SJSA1 (cell line): ENCODE measurements at regions not wholly inside any gene's neighbourhood (a gene's known extent, or its start where the extent isn't known, plus 50 kb on each side); places are given as distances from the start of the nearest gene placed in this dataset.
A peak's percentile ranks its signal among the peaks of the same experiment; 100 is the strongest.

Experiments
- DNase-seq, 2 experiments: peaks; one replicate each; pipeline ENCODE4 v3.0.0-alpha.2; 2015 to 2020; ENCODE audit warnings: low spot score in 2 of 2, low read depth in 1 of 2
- H3K27ac ChIP-seq: fragments of 250-450 bp; sonication (Bioruptor Pico); 2 replicates; pipeline ENCODE4 v1.5.1; 2020; ENCODE audit warnings: mild to moderate bottlenecking, moderate library complexity
- H3K27me3 ChIP-seq: fragments of 250-450 bp; sonication (Bioruptor Pico); replicated peaks from 2 replicates; pipeline ENCODE4 v1.5.1; 2020; ENCODE audit warnings: mild to moderate bottlenecking, moderate library complexity
- H3K36me3 ChIP-seq: fragments of 250-450 bp; sonication (Bioruptor Pico); 2 replicates; pipeline ENCODE4 v1.5.1; 2020; ENCODE audit warnings: mild to moderate bottlenecking
- H3K4me1 ChIP-seq: fragments of 250-450 bp; sonication (Bioruptor Pico); replicated peaks from 2 replicates; pipeline ENCODE4 v1.6.1; 2021; ENCODE audit warnings: mild to moderate bottlenecking
- H3K4me3 ChIP-seq: fragments of 250-450 bp; sonication (Bioruptor Pico); 2 replicates; pipeline ENCODE4 v1.5.1; 2020; ENCODE audit warnings: mild to moderate bottlenecking
- H3K9me3 ChIP-seq: fragments of 250-450 bp; sonication (Bioruptor Pico); replicated peaks from 2 replicates; pipeline ENCODE4 v1.5.1; 2020; ENCODE audit warnings: mild to moderate bottlenecking

- Histone ChIP-seq H3K27ac (no peak overlapping the region), H3K4me3 (no peak overlapping the region), H3K9me3 (no peaks in the 10 kb centered on the region), H3K4me1 (no peaks in the 10 kb centered on the region), H3K27me3 (no peaks in the 10 kb centered on the region), H3K36me3 (no peaks in the 10 kb centered on the region)
- DNase-seq, result no peak
Measured at GRCh38 chr3:40913192-40913591, 286.1 kb upstream of the CTNNB1 start.

- H3K27ac ChIP-seq, result no peak overlapping the region
- no peaks in the 10 kb centered on the region for H3K4me1 ChIP-seq
- H3K9me3 ChIP-seq, result no peaks in the 10 kb centered on the region
- H3K36me3 ChIP-seq, result no peaks in the 10 kb centered on the region
- no peak overlapping the region for H3K4me3 ChIP-seq
- no peak for DNase-seq
- no peaks in the 10 kb centered on the region for H3K27me3 ChIP-seq
Measured at GRCh38 chr3:40913641-40914040, 285.7 kb upstream of the CTNNB1 start.

GRCh38 chr3:40914475-40914874, 284.8 kb upstream of the CTNNB1 start:
- no peak overlapping the region for H3K4me3 ChIP-seq
- no peak for DNase-seq
- H3K4me1 ChIP-seq, result no peaks in the 10 kb centered on the region
- no peaks in the 10 kb centered on the region for H3K9me3 ChIP-seq
- H3K27me3 ChIP-seq, result no peaks in the 10 kb centered on the region
- H3K36me3 ChIP-seq, result no peaks in the 10 kb centered on the region
- H3K27ac ChIP-seq, result no peak overlapping the region

- DNase-seq, result no peak
- no peaks in the 10 kb centered on the region for H3K36me3 ChIP-seq
- no peak overlapping the region for H3K27ac ChIP-seq
- H3K9me3 ChIP-seq, result no peaks in the 10 kb centered on the region
- no peaks in the 10 kb centered on the region for H3K4me1 ChIP-seq
- no peaks in the 10 kb centered on the region for H3K27me3 ChIP-seq
- H3K4me3 ChIP-seq, result no peak overlapping the region
Measured at GRCh38 chr3:40915346-40915865, 283.9 kb upstream of the CTNNB1 start.

GRCh38 chr3:40920041-40920440, 279.3 kb upstream of the CTNNB1 start:
- no peak for DNase-seq
- no peaks in the 10 kb centered on the region for H3K27me3 ChIP-seq
- H3K4me1 ChIP-seq, result peaks cover 3% of the 10 kb centered on the region; the same call in 1 of the 2 replicates
- no peaks in the 10 kb centered on the region for H3K9me3 ChIP-seq
- H3K4me3 ChIP-seq, result no peak overlapping the region
- H3K36me3 ChIP-seq, result no peaks in the 10 kb centered on the region
- no peak overlapping the region for H3K27ac ChIP-seq

GRCh38 chr3:40921251-40921650, 278.1 kb upstream of the CTNNB1 start:
- H3K27me3 ChIP-seq, result no peaks in the 10 kb centered on the region
- no peak overlapping the region for H3K4me3 ChIP-seq
- H3K4me1 ChIP-seq, result peaks cover 7% of the 10 kb centered on the region; the same call in 1 of the 2 replicates
- no peak for DNase-seq
- H3K9me3 ChIP-seq, result no peaks in the 10 kb centered on the region
- H3K27ac ChIP-seq, result no peak overlapping the region
- no peaks in the 10 kb centered on the region for H3K36me3 ChIP-seq

GRCh38 chr3:40923143-40923542, 276.2 kb upstream of the CTNNB1 start:
- DNase-seq, result no peak
- Histone ChIP-seq H3K27me3 (no peaks in the 10 kb centered on the region), H3K27ac (no peak overlapping the region), H3K9me3 (no peaks in the 10 kb centered on the region), H3K4me1 (peaks cover 7% of the 10 kb centered on the region; the same call in 1 of the 2 replicates), H3K4me3 (no peak overlapping the region), H3K36me3 (no peaks in the 10 kb centered on the region)

GRCh38 chr3:40923651-40924050, 275.7 kb upstream of the CTNNB1 start:
- Histone ChIP-seq H3K4me3 (no peak overlapping the region), H3K9me3 (no peaks in the 10 kb centered on the region), H3K27me3 (no peaks in the 10 kb centered on the region), H3K4me1 (peaks cover 7% of the 10 kb centered on the region; the same call in 1 of the 2 replicates), H3K36me3 (no peaks in the 10 kb centered on the region), H3K27ac (no peak overlapping the region)
- DNase-seq, result no peak

GRCh38 chr3:40924559-40925141, 274.7 kb upstream of the CTNNB1 start:
- peaks cover 7% of the 10 kb centered on the region; the same call in 1 of the 2 replicates for H3K4me1 ChIP-seq
- no peaks in the 10 kb centered on the region for H3K9me3 ChIP-seq
- H3K27ac ChIP-seq, result no peak overlapping the region
- no peak overlapping the region for H3K4me3 ChIP-seq
- H3K36me3 ChIP-seq, result no peaks in the 10 kb centered on the region
- no peak for DNase-seq
- H3K27me3 ChIP-seq, result no peaks in the 10 kb centered on the region

GRCh38 chr3:40925231-40925630, 274.1 kb upstream of the CTNNB1 start:
- no peak overlapping the region for H3K27ac ChIP-seq
- H3K36me3 ChIP-seq, result no peaks in the 10 kb centered on the region
- peaks cover 7% of the 10 kb centered on the region; the same call in 1 of the 2 replicates for H3K4me1 ChIP-seq
- H3K9me3 ChIP-seq, result no peaks in the 10 kb centered on the region
- DNase-seq, result peak in 1 of 2 experiments; percentile 3
- H3K4me3 ChIP-seq, result no peak overlapping the region
- H3K27me3 ChIP-seq, result no peaks in the 10 kb centered on the region

- Histone ChIP-seq H3K4me1 (peaks cover 2% of the 10 kb centered on the region; the same call in 1 of the 2 replicates), H3K9me3 (no peaks in the 10 kb centered on the region), H3K27me3 (no peaks in the 10 kb centered on the region), H3K4me3 (no peak overlapping the region), H3K36me3 (no peaks in the 10 kb centered on the region), H3K27ac (no peak overlapping the region)
- no peak for DNase-seq
Measured at GRCh38 chr3:40930131-40930538, 269.2 kb upstream of the CTNNB1 start.

GRCh38 chr3:40930756-40931155, 268.5 kb upstream of the CTNNB1 start:
- H3K36me3 ChIP-seq, result no peaks in the 10 kb centered on the region
- no peak for DNase-seq
- no peak overlapping the region for H3K27ac ChIP-seq
- H3K9me3 ChIP-seq, result no peaks in the 10 kb centered on the region
- H3K4me3 ChIP-seq, result no peak overlapping the region
- no peaks in the 10 kb centered on the region for H3K27me3 ChIP-seq
- H3K4me1 ChIP-seq, result no peaks in the 10 kb centered on the region

- DNase-seq, result no peak
- Histone ChIP-seq H3K27me3 (no peaks in the 10 kb centered on the region), H3K4me1 (no peaks in the 10 kb centered on the region), H3K4me3 (no peak overlapping the region), H3K9me3 (no peaks in the 10 kb centered on the region), H3K27ac (no peak overlapping the region), H3K36me3 (no peaks in the 10 kb centered on the region)
Measured at GRCh38 chr3:40938591-40938990, 260.7 kb upstream of the CTNNB1 start.

- H3K36me3 ChIP-seq, result no peaks in the 10 kb centered on the region
- H3K9me3 ChIP-seq, result no peaks in the 10 kb centered on the region
- H3K4me1 ChIP-seq, result no peaks in the 10 kb centered on the region
- no peak overlapping the region for H3K4me3 ChIP-seq
- no peak overlapping the region for H3K27ac ChIP-seq
- DNase-seq, result no peak
- H3K27me3 ChIP-seq, result no peaks in the 10 kb centered on the region
Measured at GRCh38 chr3:40939030-40939740, 260.1 kb upstream of the CTNNB1 start.
